ENCODE measurements at regions not wholly inside any gene's neighbourhood (a gene's known extent, or its start where the extent isn't known, plus 50 kb on each side); places are given as distances from the start of the nearest gene placed in this dataset.

DNA sequence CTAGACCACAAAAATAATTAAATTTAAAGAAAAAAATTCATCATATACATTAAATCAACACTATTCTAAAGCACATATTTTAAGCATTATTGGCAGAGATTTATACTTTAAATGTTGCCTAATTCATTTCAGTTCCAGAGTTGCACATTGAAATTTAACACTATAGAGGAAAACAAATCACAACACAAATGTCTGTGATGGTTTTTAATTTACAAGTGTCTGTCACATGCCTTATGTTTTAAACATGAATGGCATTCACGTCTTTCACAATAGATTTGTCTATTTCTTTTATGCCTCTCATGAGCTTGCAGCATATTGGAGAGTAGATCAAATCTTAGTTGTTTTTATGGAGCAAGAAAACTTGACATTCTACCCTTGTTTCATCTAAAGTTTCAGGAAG is 811.3 kb downstream of the NLGN4X start:
- no peak for TF ChIP-seq SP1 (IDR thresholded peaks at IDR 0.05)
- no peak for TF ChIP-seq SUZ12 (IDR thresholded peaks at IDR 0.05)
- no peak for TF ChIP-seq LEF1 (IDR thresholded peaks at IDR 0.05; ENCODE audit: borderline replicate concordance)
- TF ChIP-seq BHLHE40 (IDR thresholded peaks at IDR 0.05; ENCODE audit: borderline replicate concordance): no peak
- TF ChIP-seq FOXM1 (IDR thresholded peaks at IDR 0.05; ENCODE audit: borderline replicate concordance): no peak
